SU-DHL-6 (cell line): ENCODE measurements at regions not wholly inside any gene's neighbourhood (a gene's known extent, or its start where the extent isn't known, plus 50 kb on each side); places are given as distances from the start of the nearest gene placed in this dataset.

Experiments
- H2AFZ ChIP-seq: fragments of 200-600 bp; sonication (generic); 2 replicates; pipeline ENCODE4 v1.6.1; 2014; ENCODE audit warnings: low read depth, mild to moderate bottlenecking, moderate library complexity, mixed read lengths, antibody characterized with exemption, low read length; ENCODE audit not compliant: severe bottlenecking
- H3F3A ChIP-seq: fragments of 200-600 bp; shearing (Covaris generic); 2 replicates; pipeline ENCODE4 v1.6.0; 2016; ENCODE audit warnings: antibody characterized with exemption, mild to moderate bottlenecking; ENCODE audit not compliant: insufficient read depth
- H3K27ac ChIP-seq: fragments of 200-600 bp; sonication (generic); 2 replicates; pipeline ENCODE4 v1.5.1; 2016; ENCODE audit warnings: low read depth, mild to moderate bottlenecking, low read length, moderate library complexity, mixed read lengths
- H3K27me3 ChIP-seq: fragments of 200-600 bp; sonication (generic), shearing (Covaris generic); 2 replicates; pipeline ENCODE4 v1.6.0; 2014; ENCODE audit warnings: mild to moderate bottlenecking, low read length
- H3K36me3 ChIP-seq: fragments of 200-600 bp; sonication (generic); 2 replicates; pipeline ENCODE4 v1.6.1; 2014; ENCODE audit warnings: mild to moderate bottlenecking, low read length, mixed read lengths
- H3K4me2 ChIP-seq: fragments of 300-600, 200-600 bp; shearing (Covaris generic), sonication (generic); 2 replicates; pipeline ENCODE4 v1.6.0; 2014; ENCODE audit warnings: low read length, low read depth, mild to moderate bottlenecking; ENCODE audit not compliant: poor library complexity, severe bottlenecking
- H3K4me3 ChIP-seq: fragments of 200-600 bp; sonication (generic); 2 replicates; pipeline ENCODE4 v1.5.1; 2014; ENCODE audit warnings: antibody characterized with exemption, low read length, mild to moderate bottlenecking, mixed read lengths; ENCODE audit not compliant: insufficient read depth, poor library complexity, severe bottlenecking
- H3K79me2 ChIP-seq: fragments of 200-600 bp; sonication (generic); 2 replicates; pipeline ENCODE4 v1.6.1; 2014; ENCODE audit warnings: mild to moderate bottlenecking, low read length, moderate library complexity; ENCODE audit not compliant: insufficient read depth
- H3K9ac ChIP-seq: fragments of 200-600 bp; sonication (generic); 2 replicates; pipeline ENCODE4 v1.7.0; 2014; ENCODE audit warnings: mild to moderate bottlenecking, low read length
- H3K9me2 ChIP-seq: fragments of 200-600 bp; sonication (generic); replicated peaks from 2 replicates; pipeline ENCODE4 v1.6.1; 2014; ENCODE audit warnings: low read length; ENCODE audit not compliant: insufficient read depth
- H3K9me3 ChIP-seq: fragments of 200-600 bp; sonication (generic); 2 replicates; pipeline ENCODE4 v1.6.1; 2014; ENCODE audit warnings: low read length, mixed read lengths; ENCODE audit not compliant: insufficient read depth
- H4K20me1 ChIP-seq: fragments of 200-600 bp; sonication (generic); 2 replicates; pipeline ENCODE4 v1.6.1; 2014; ENCODE audit warnings: low read depth, mild to moderate bottlenecking, antibody characterized with exemption, low read length, moderate library complexity, mixed read lengths
- CTCF ChIP-seq: fragments of 200-600 bp; sonication (generic); IDR thresholded peaks from one replicate; pipeline ENCODE4 v1.5.1; 2017; ENCODE audit warnings: antibody characterized with exemption, mild to moderate bottlenecking, low read length, moderate library complexity; ENCODE audit not compliant: insufficient read depth, poor library complexity, severe bottlenecking
- EZH2phosphoT487 ChIP-seq: fragments of 200-600 bp; sonication (generic), shearing (Covaris generic); conservative IDR thresholded peaks from 2 replicates; pipeline ENCODE4 v1.6.1; 2018; ENCODE audit warnings: mild to moderate bottlenecking, antibody characterized with exemption, low read length, moderate library complexity, mixed read lengths

- Histone ChIP-seq H2AFZ (no peak overlapping the region), H3K9ac (no peak overlapping the region), H3K27ac (no peak overlapping the region), H3K27me3 (no peaks in the 10 kb centered on the region), H4K20me1 (no peaks in the 10 kb centered on the region), H3K9me2 (no peaks in the 10 kb centered on the region), H3K4me2 (no peak overlapping the region), H3F3A (no peaks in the 10 kb centered on the region), H3K79me2 (no peaks in the 10 kb centered on the region), H3K4me3 (no peak overlapping the region), H3K36me3 (no peaks in the 10 kb centered on the region), H3K9me3 (no peaks in the 10 kb centered on the region)
- no peak for TF ChIP-seq EZH2phosphoT487
- TF ChIP-seq CTCF, result no peak
Measured at GRCh38 chr7:7098280-7098818, 84.0 kb upstream of the C1GALT1 start.

GRCh38 chr7:7099584-7100014 lies 82.7 kb upstream of the C1GALT1 start:
- Histone ChIP-seq H3K9me2 (no peaks in the 10 kb centered on the region), H3K9ac (no peak overlapping the region), H3K27ac (no peak overlapping the region), H2AFZ (no peak overlapping the region), H3K4me2 (no peak overlapping the region), H3F3A (no peaks in the 10 kb centered on the region), H3K9me3 (no peaks in the 10 kb centered on the region), H3K27me3 (no peaks in the 10 kb centered on the region), H3K79me2 (no peaks in the 10 kb centered on the region), H3K4me3 (no peak overlapping the region), H3K36me3 (no peaks in the 10 kb centered on the region), H4K20me1 (no peaks in the 10 kb centered on the region)
- no peak for TF ChIP-seq CTCF
- TF ChIP-seq EZH2phosphoT487, result no peak

- Histone ChIP-seq H4K20me1 (no peaks in the 10 kb centered on the region), H2AFZ (no peak overlapping the region), H3K9me2 (no peaks in the 10 kb centered on the region), H3K79me2 (no peaks in the 10 kb centered on the region), H3K27ac (no peak overlapping the region), H3K27me3 (no peaks in the 10 kb centered on the region), H3K9ac (no peak overlapping the region), H3K4me2 (no peak overlapping the region), H3K9me3 (no peaks in the 10 kb centered on the region), H3K36me3 (no peaks in the 10 kb centered on the region), H3K4me3 (no peak overlapping the region), H3F3A (no peaks in the 10 kb centered on the region)
- no peak for TF ChIP-seq CTCF
- TF ChIP-seq EZH2phosphoT487, result no peak
Measured at GRCh38 chr7:7100432-7100849, 81.9 kb upstream of the C1GALT1 start.

GRCh38 chr7:7102906-7103305 lies 79.4 kb upstream of the C1GALT1 start:
- Histone ChIP-seq H3K27me3 (no peaks in the 10 kb centered on the region), H3K36me3 (no peaks in the 10 kb centered on the region; the same call in 1 of the 2 replicates), H3K9me2 (no peaks in the 10 kb centered on the region), H3K9ac (no peak overlapping the region), H4K20me1 (no peaks in the 10 kb centered on the region), H3F3A (no peaks in the 10 kb centered on the region), H3K4me3 (no peak overlapping the region), H3K9me3 (no peaks in the 10 kb centered on the region), H2AFZ (peak overlapping the region; percentile 15), H3K79me2 (no peaks in the 10 kb centered on the region), H3K4me2 (no peak overlapping the region), H3K27ac (no peak overlapping the region)
- TF ChIP-seq EZH2phosphoT487 (no peak), CTCF (no peak)
